ENCODE measurements at regions not wholly inside any gene's neighbourhood (a gene's known extent, or its start where the extent isn't known, plus 50 kb on each side); places are given as distances from the start of the nearest gene placed in this dataset.

DNA sequence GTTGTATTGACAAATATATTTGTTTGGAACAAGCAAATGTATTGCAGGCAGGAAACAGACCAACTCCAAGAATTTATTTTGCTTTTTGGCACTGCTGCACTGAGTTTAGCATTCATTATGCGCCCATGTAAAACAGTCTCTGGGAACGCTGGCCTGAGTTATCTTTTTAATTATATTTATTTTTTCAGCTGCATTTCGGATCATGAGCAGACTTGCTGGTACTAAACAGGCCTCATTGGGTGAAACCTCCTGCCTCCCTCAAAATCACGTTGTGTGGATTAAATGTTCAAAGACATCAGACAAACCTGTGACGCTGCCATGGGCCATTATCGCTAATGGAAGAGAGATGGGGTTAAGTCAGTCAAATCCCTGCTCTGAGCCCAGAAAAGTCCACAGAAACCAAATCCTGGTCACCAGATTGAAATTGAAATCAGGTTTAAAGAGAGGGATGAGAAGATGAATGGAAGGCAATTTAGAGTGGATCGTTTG, 511.1 kb upstream of the PROK2 start:
- TF ChIP-seq, protein P1, sequence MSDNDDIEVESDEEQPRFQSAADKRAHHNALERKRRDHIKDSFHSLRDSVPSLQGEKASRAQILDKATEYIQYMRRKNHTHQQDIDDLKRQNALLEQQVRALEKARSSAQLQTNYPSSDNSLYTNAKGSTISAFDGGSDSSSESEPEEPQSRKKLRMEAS (IDR thresholded peaks at IDR 0.05; ENCODE audit: low read depth, low read length): no peak
- no peak for TF ChIP-seq POLR2A (IDR thresholded peaks at IDR 0.05; ENCODE audit: extremely low read depth, insufficient read length)
- TF ChIP-seq, protein P2, sequence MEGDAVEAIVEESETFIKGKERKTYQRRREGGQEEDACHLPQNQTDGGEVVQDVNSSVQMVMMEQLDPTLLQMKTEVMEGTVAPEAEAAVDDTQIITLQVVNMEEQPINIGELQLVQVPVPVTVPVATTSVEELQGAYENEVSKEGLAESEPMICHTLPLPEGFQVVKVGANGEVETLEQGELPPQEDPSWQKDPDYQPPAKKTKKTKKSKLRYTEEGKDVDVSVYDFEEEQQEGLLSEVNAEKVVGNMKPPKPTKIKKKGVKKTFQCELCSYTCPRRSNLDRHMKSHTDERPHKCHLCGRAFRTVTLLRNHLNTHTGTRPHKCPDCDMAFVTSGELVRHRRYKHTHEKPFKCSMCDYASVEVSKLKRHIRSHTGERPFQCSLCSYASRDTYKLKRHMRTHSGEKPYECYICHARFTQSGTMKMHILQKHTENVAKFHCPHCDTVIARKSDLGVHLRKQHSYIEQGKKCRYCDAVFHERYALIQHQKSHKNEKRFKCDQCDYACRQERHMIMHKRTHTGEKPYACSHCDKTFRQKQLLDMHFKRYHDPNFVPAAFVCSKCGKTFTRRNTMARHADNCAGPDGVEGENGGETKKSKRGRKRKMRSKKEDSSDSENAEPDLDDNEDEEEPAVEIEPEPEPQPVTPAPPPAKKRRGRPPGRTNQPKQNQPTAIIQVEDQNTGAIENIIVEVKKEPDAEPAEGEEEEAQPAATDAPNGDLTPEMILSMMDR (IDR thresholded peaks at IDR 0.05; ENCODE audit: low read depth, low read length): no peak
